K562 (cell line): ENCODE measurements at regions not wholly inside any gene's neighbourhood (a gene's known extent, or its start where the extent isn't known, plus 50 kb on each side); places are given as distances from the start of the nearest gene placed in this dataset.

Experiments
- ATAC-seq: fragments of 200-7000 bp; cut with Tn5 transposase; 3 replicates; pipeline ENCODE4 v1.9.1; 2020; ENCODE audit warnings: moderate library complexity
- BruUV-seq: library from RNA; stranded (reverse); fragments of 400-500 nt; replicated peaks from 2 replicates; lab custom pipeline; 2021; lab: Mats Ljungman, UMichigan
- CTCF ChIA-PET: fragments of 300-600 bp; formaldehyde crosslinking; extraction: SDS; loops from one replicate; lab custom pipeline; 2021; ENCODE audit warnings: low intra/inter-chr PET ratio; lab: Yijun Ruan, JAX
- POLR2A ChIA-PET: fragments of 300-600, 350-650 bp; sonication (Branson Sonifier 250); formaldehyde crosslinking; extraction: SDS; loops from one replicate; lab custom pipeline; 2021; ENCODE audit warnings: antibody characterized with exemption, inconsistent platforms; lab: Yijun Ruan, JAX
- DNase-seq, 4 experiments: peaks; one replicate each; pipeline versions ENCODE4 v3.0.0 to v3.0.0-alpha.2; 2011 to 2018; ENCODE audit warnings: low spot score in 3 of 4, mixed read lengths in 3 of 4; ENCODE audit errors: extremely low read depth in 1 of 4
- FAIRE-seq: peaks from 2 replicates; lab custom pipeline; 2011; peaks lifted over from hg19 to GRCh38; lab: Jason Lieb, UNC
- H2AFZ ChIP-seq: 2 replicates; pipeline ENCODE4 v1.6.0; 2011; ENCODE audit warnings: low read depth, low read length, control low read depth, inconsistent platforms
- H3K27ac ChIP-seq: fragments of 200-600 bp; 3 replicates; pipeline ENCODE4 v1.8.0; 2011; ENCODE audit warnings: low read depth, mild to moderate bottlenecking, control low read depth, inconsistent platforms, low read length, moderate library complexity, mixed read lengths; ENCODE audit errors: extremely low read depth
- H3K27me3 ChIP-seq, 2 experiments: fragments of 300-600 bp in 1 of 2; 2 replicates in 1 of 2; 3 replicates in 1 of 2; pipeline versions ENCODE4 v1.6.0 to v1.8.0; 2011; ENCODE audit warnings: inconsistent platforms in 2 of 2, low read length in 2 of 2, mild to moderate bottlenecking in 1 of 2, mixed read lengths in 1 of 2, moderate library complexity in 1 of 2; ENCODE audit not compliant: control insufficient read depth in 2 of 2, insufficient read depth in 2 of 2
- H3K36me3 ChIP-seq: fragments of 300-600 bp; 3 replicates; pipeline ENCODE4 v1.8.0; 2011; ENCODE audit warnings: mild to moderate bottlenecking, low read length, inconsistent platforms; ENCODE audit not compliant: control insufficient read depth, insufficient read depth
- H3K4me1 ChIP-seq, 2 experiments: fragments of 200-600 bp in 1 of 2; replicated peaks in 1 of 2; 2 replicates in 1 of 2; 3 replicates in 1 of 2; pipeline versions ENCODE4 v1.5.1 to v1.8.0; 2011; ENCODE audit warnings: inconsistent platforms in 2 of 2, low read length in 2 of 2, mild to moderate bottlenecking in 1 of 2, mixed read lengths in 1 of 2, moderate library complexity in 1 of 2; ENCODE audit not compliant: control insufficient read depth in 2 of 2, insufficient read depth in 2 of 2
- H3K4me2 ChIP-seq: 2 replicates; pipeline ENCODE4 v1.6.1; 2011; ENCODE audit warnings: low read length, control low read depth, inconsistent platforms, mixed read lengths; ENCODE audit not compliant: insufficient read depth
- H3K4me3 ChIP-seq: fragments of 200-600 bp; sonication (generic), shearing (Covaris generic); 2 replicates; pipeline ENCODE4 v1.5.1; 2016; ENCODE audit warnings: control low read depth, inconsistent platforms
- H3K79me2 ChIP-seq: fragments of 200-600 bp; 3 replicates; pipeline ENCODE4 v1.8.0; 2011; ENCODE audit warnings: low read length, inconsistent platforms; ENCODE audit not compliant: control insufficient read depth, insufficient read depth
- H3K9ac ChIP-seq, 2 experiments: 2 replicates each; pipeline versions ENCODE4 v1.6.0 to v1.6.1; 2011; ENCODE audit warnings: low read depth in 2 of 2, low read length in 2 of 2, control low read depth in 1 of 2, inconsistent platforms in 1 of 2, mild to moderate bottlenecking in 1 of 2, mixed read lengths in 1 of 2; ENCODE audit not compliant: insufficient read depth in 1 of 2
- H3K9me1 ChIP-seq: one replicate; pipeline ENCODE4 v1.6.0; 2011; ENCODE audit warnings: inconsistent platforms, mild to moderate bottlenecking, low read length, moderate library complexity; ENCODE audit not compliant: control insufficient read depth, insufficient read depth
- H3K9me3 ChIP-seq: replicated peaks from 2 replicates; pipeline ENCODE4 v1.5.1; 2011; ENCODE audit warnings: low read depth, low read length, inconsistent platforms; ENCODE audit not compliant: control insufficient read depth, insufficient read depth
- H4K20me1 ChIP-seq: replicated peaks from 2 replicates; pipeline ENCODE4 v1.6.1; 2011; ENCODE audit warnings: low read length, inconsistent platforms, mixed read lengths; ENCODE audit not compliant: control insufficient read depth, insufficient read depth
- BRF1 ChIP-seq: IDR thresholded peaks from 3 replicates; pipeline ENCODE4 v1.6.1; 2011; ENCODE audit warnings: borderline replicate concordance, mild to moderate bottlenecking; ENCODE audit not compliant: insufficient read length; ENCODE audit errors: extremely low read depth
- CBX2 ChIP-seq: fragments of 200-600 bp; sonication (generic); IDR thresholded peaks from one replicate; pipeline ENCODE4 v1.6.1; 2012; ENCODE audit warnings: mild to moderate bottlenecking, low read length, inconsistent platforms; ENCODE audit not compliant: insufficient read depth, poor library complexity, severe bottlenecking
- CHD7 ChIP-seq: fragments of 200-600 bp; sonication (generic); IDR thresholded peaks from one replicate; pipeline ENCODE4 v1.6.1; 2012; ENCODE audit warnings: mild to moderate bottlenecking, low read depth, low read length, inconsistent platforms
- ERF ChIP-seq: fragments of 450-650 bp; formaldehyde crosslinking; IDR thresholded peaks from 2 replicates; pipeline ENCODE4 v1.4.0; 2020; ENCODE audit warnings: mild to moderate bottlenecking, mixed read lengths
- ETV5 ChIP-seq: sonication (generic); formaldehyde crosslinking; IDR thresholded peaks from 2 replicates; pipeline ENCODE4 v1.4.0; 2020; ENCODE audit warnings: low read depth, mild to moderate bottlenecking, missing genetic modification reagents
- HCFC1 ChIP-seq: IDR thresholded peaks from 2 replicates; pipeline ENCODE4 v1.6.1; 2012; ENCODE audit warnings: low read depth, low read length, improper control_type of control experiment
- HOXB6 ChIP-seq: fragments of 250-450 bp; sonication (Bioruptor Pico); IDR thresholded peaks from 2 replicates; pipeline ENCODE4 v1.5.1; 2022; ENCODE audit warnings: mild to moderate bottlenecking, borderline replicate concordance
- NFE2 ChIP-seq: IDR thresholded peaks from 2 replicates; pipeline ENCODE4 v1.6.1; 2014; ENCODE audit warnings: antibody characterized with exemption, low read depth
- TAF9B ChIP-seq: fragments of 450-650 bp; IDR thresholded peaks from 2 replicates; pipeline ENCODE4 v1.6.1; 2018; ENCODE audit warnings: mild to moderate bottlenecking; ENCODE audit not compliant: partially characterized antibody
- TCF7 ChIP-seq: sonication (generic); IDR thresholded peaks from 2 replicates; pipeline ENCODE4 v1.6.1; 2016; ENCODE audit warnings: antibody characterized with exemption, borderline replicate concordance
- ZBTB43 ChIP-seq: sonication (generic); formaldehyde crosslinking; IDR thresholded peaks from 2 replicates; pipeline ENCODE4 v1.8.0; 2023; ENCODE audit warnings: mild to moderate bottlenecking, missing genetic modification reagents
- ZFPM2 ChIP-seq: fragments of 250-450 bp; sonication (Bioruptor Pico); IDR thresholded peaks from 2 replicates; pipeline ENCODE4 v1.5.1; 2022; ENCODE audit warnings: mild to moderate bottlenecking
- WGBS: fragments of 100-300 bp; shearing (Covaris generic); methylation state at CpG from one replicate; pipeline ENCODE4 v1.1.6; 2016; ENCODE audit warnings: low coverage, mixed read lengths; ENCODE audit not compliant: insufficient coverage; ENCODE audit errors: missing lambda C conversion rate; 5-methylcytosine and 5-hydroxymethylcytosine counted together
- in situ Hi-C: fragments of 300-500 bp; cut with MboI; formaldehyde crosslinking; loops from 4 replicates; pipeline ENCODE4 v1.15.0; 2018; ENCODE audit warnings: inconsistent platforms, mixed read lengths
- intact Hi-C: fragments of 100-400 bp; cut with micrococcal nuclease; formaldehyde crosslinking; loops from 2 replicates; pipeline ENCODE4 v1.14.2; 2022

GRCh38 chr4:164575861-164576260 lies 178.1 kb upstream of the SMIM31 start:
- no peaks in the 10 kb centered on the region for H3K27me3 ChIP-seq
- no peak for TF ChIP-seq HOXB6 (CRISPR knock-in tag)
- TF ChIP-seq CHD7: no peak
- TF ChIP-seq HCFC1: no peak
- no peak for TF ChIP-seq ETV5 (CRISPR knock-in tag)
- no peak for TF ChIP-seq ZBTB43
- TF ChIP-seq CBX2: no peak
- TF ChIP-seq ERF: no peak
- TF ChIP-seq ZFPM2 (CRISPR knock-in tag): no peak
- TF ChIP-seq NFE2: no peak
- TF ChIP-seq TCF7: no peak
- TF ChIP-seq BRF1: no peak
- TF ChIP-seq TAF9B: no peak

More at GRCh38 chr4:164575861-164576260, 178.1 kb upstream of the SMIM31 start:
- WGBS: 0% methylated on average over 5 of the region's 5 CpGs
- in situ Hi-C loops (no loop called here), intact Hi-C loops (no loop called here)
- Histone ChIP-seq H3K4me1 (no peaks in the 10 kb centered on the region), H3K36me3 (no peaks in the 10 kb centered on the region), H2AFZ (no peak overlapping the region), H3K9ac (no peak overlapping the region), H3K27ac (no peak overlapping the region), H3K9me1 (no peaks in the 10 kb centered on the region), H3K4me2 (no peak overlapping the region), H4K20me1 (no peaks in the 10 kb centered on the region), H3K4me3 (no peak overlapping the region), H3K9me3 (no peaks in the 10 kb centered on the region; the same call in 1 of the 2 replicates), H3K79me2 (no peaks in the 10 kb centered on the region)
- POLR2A ChIA-PET: no interaction called here
- FAIRE-seq: no peak
- CTCF ChIA-PET: no interaction called here
- ATAC-seq: no peak
- BruUV-seq: no TSS peak
- no peak for DNase-seq
